Activated T-cell treated with anti-CD3 and anti-CD28 coated beads, Interleukin-2, amount 50 U/mL, for 4 hours (primary cell): ENCODE measurements at regions not wholly inside any gene's neighbourhood (a gene's known extent, or its start where the extent isn't known, plus 50 kb on each side); places are given as distances from the start of the nearest gene placed in this dataset.

Experiments used
- ATAC-seq, 2 donors: fragments of 200-7000 bp; cut with Tn5 transposase; one replicate each; pipeline ENCODE4 v1.10.0; 2021
- DNase-seq: peaks from one replicate; pipeline ENCODE4 v3.0.0-alpha.2; 2020
- H3K27me3 Mint-ChIP-seq: one replicate; pipeline ENCODE4 v1.8.0; 2021; ENCODE audit warnings: low read depth, mixed read lengths
- H3K36me3 Mint-ChIP-seq: one replicate; pipeline ENCODE4 v1.8.0; 2022; ENCODE audit warnings: mixed read lengths; ENCODE audit not compliant: insufficient read depth
- H3K4me1 Mint-ChIP-seq: one replicate; pipeline ENCODE4 v1.8.0; 2021; ENCODE audit warnings: low read depth, mixed read lengths
- H3K4me3 Mint-ChIP-seq: one replicate; pipeline ENCODE4 v1.8.0; 2021; ENCODE audit warnings: mild to moderate bottlenecking, moderate library complexity, mixed read lengths
- H3K9me3 Mint-ChIP-seq: one replicate; pipeline ENCODE4 v1.8.0; 2021; ENCODE audit warnings: mixed read lengths

- H3K36me3 Mint-ChIP-seq, result no peaks in the 10 kb centered on the region
- no peak overlapping the region for H3K4me3 Mint-ChIP-seq
- no peak for ATAC-seq
- no peaks in the 10 kb centered on the region for H3K4me1 Mint-ChIP-seq
- DNase-seq, result no peak
- peaks cover 9% of the 10 kb centered on the region for H3K27me3 Mint-ChIP-seq
- H3K9me3 Mint-ChIP-seq, result no peaks in the 10 kb centered on the region
These were observed 186.2 kb downstream of the SNAPC1 start for GRCh38 chr14:61948376-61948775.

DNA sequence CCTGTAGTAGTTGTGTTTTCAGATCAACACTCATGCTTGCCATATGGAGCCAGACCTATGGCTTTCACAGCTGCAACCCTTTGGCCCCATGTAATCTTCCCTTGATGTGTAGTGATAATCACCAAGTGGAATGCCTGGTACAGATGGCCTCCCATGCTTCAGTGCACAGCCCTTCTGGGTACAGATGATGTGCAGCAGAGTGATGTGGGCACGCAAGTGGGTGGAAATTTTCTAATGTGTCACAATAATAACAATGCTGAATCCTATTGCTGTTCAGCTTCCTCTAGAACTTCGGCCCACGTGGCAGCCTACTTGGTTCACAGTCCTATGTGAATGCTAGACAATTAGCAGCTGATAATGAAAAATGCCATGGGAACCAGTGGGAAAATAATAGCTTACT, 188.1 kb downstream of the SNAPC1 start:
- Mint-ChIP-seq H3K9me3 (no peaks in the 10 kb centered on the region), H3K4me3 (no peak overlapping the region), H3K27me3 (peaks cover 10% of the 10 kb centered on the region), H3K4me1 (no peaks in the 10 kb centered on the region), H3K36me3 (no peaks in the 10 kb centered on the region)
- no peak for DNase-seq
- ATAC-seq, result no peak

GRCh38 chr14:61953602-61954001, 191.4 kb downstream of the SNAPC1 start:
- ATAC-seq, result no peak
- H3K9me3 Mint-ChIP-seq, result peaks cover 6% of the 10 kb centered on the region
- H3K4me1 Mint-ChIP-seq, result no peaks in the 10 kb centered on the region
- DNase-seq, result no peak
- no peak overlapping the region for H3K4me3 Mint-ChIP-seq
- peaks cover 10% of the 10 kb centered on the region for H3K27me3 Mint-ChIP-seq
- H3K36me3 Mint-ChIP-seq, result no peaks in the 10 kb centered on the region

- DNase-seq, result no peak
- Mint-ChIP-seq H3K27me3 (peaks cover 12% of the 10 kb centered on the region), H3K4me3 (no peak overlapping the region), H3K36me3 (no peaks in the 10 kb centered on the region), H3K9me3 (peaks cover 6% of the 10 kb centered on the region), H3K4me1 (no peaks in the 10 kb centered on the region)
- no peak for ATAC-seq
These were observed 192.1 kb downstream of the SNAPC1 start for GRCh38 chr14:61954306-61954705.

GRCh38 chr14:61956517-61956916, 194.3 kb downstream of the SNAPC1 start:
- no peak for ATAC-seq
- DNase-seq, result no peak
- Mint-ChIP-seq H3K36me3 (no peaks in the 10 kb centered on the region), H3K4me1 (no peaks in the 10 kb centered on the region), H3K9me3 (peaks cover 6% of the 10 kb centered on the region), H3K4me3 (no peak overlapping the region), H3K27me3 (peaks cover 21% of the 10 kb centered on the region)

- Mint-ChIP-seq H3K4me3 (no peak overlapping the region), H3K27me3 (peaks cover 23% of the 10 kb centered on the region), H3K4me1 (no peaks in the 10 kb centered on the region), H3K9me3 (peaks cover 6% of the 10 kb centered on the region), H3K36me3 (no peaks in the 10 kb centered on the region)
- ATAC-seq (no peak), DNase-seq (no peak)
These were observed 197.1 kb downstream of the SNAPC1 start for GRCh38 chr14:61959348-61959747.

- Mint-ChIP-seq H3K27me3 (peaks cover 34% of the 10 kb centered on the region), H3K36me3 (no peaks in the 10 kb centered on the region), H3K9me3 (peaks cover 3% of the 10 kb centered on the region), H3K4me3 (no peak overlapping the region), H3K4me1 (no peaks in the 10 kb centered on the region)
- DNase-seq (no peak), ATAC-seq (no peak)
These were observed 199.1 kb downstream of the SNAPC1 start for GRCh38 chr14:61961369-61961768.

DNA sequence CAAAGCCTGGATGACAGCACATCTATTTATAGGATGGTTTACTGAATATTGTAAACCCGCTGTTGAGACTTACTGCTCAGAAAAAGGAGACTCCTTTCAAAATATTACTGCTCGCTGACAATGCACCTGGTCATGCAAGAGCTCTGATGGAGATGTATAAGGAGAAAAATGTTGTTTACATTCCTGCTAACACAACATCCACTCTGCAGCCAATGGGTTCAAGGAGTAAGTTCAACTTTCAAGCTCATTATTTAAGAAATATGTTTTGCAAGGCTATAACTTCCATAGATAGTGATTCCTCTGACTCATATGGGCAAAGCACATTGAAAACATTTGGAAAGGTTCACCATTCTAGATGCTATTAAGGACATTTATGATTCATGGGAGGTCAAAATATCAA, 201.7 kb downstream of the SNAPC1 start:
- no peaks in the 10 kb centered on the region for H3K36me3 Mint-ChIP-seq
- no peak for ATAC-seq
- H3K4me3 Mint-ChIP-seq, result no peak overlapping the region
- no peaks in the 10 kb centered on the region for H3K9me3 Mint-ChIP-seq
- peaks cover 40% of the 10 kb centered on the region for H3K27me3 Mint-ChIP-seq
- no peak for DNase-seq
- H3K4me1 Mint-ChIP-seq, result no peaks in the 10 kb centered on the region

DNA sequence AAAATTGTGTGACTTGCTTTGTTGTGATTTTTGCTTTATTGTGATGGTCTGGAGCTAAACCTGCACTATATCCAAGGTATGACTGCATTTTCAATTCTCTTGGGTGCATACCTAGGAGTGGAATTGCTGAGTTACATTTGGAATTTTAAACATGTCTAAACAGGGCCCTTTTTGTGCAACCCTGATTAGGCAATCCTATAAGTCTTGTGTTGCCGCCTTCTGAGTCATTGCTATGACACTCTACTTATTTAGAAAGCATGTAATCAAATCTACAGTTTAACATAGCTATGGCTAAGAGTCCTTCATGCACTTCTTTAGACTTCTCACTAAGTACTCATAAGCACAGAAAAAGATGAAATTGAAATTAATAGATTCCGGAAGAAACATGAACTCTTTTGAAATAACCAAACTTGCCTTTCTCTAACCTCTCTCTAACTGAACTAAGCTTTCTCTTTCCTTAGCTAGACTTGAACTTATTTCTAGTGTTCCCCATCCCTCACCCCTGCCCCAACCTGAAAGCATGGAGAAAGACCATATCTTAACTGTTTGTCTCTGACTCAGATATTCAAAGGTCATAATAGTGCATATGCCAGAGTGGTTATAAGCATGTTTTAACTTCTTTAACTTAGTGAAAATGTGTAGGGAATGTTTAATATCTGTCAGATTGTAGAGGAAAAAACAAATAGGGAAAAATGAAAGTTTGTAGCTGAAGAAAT, 203.0 kb downstream of the SNAPC1 start:
- Mint-ChIP-seq H3K4me1 (no peaks in the 10 kb centered on the region), H3K9me3 (no peaks in the 10 kb centered on the region), H3K36me3 (no peaks in the 10 kb centered on the region), H3K4me3 (no peak overlapping the region), H3K27me3 (peaks cover 38% of the 10 kb centered on the region)
- DNase-seq, result no peak
- ATAC-seq, result no peak

GRCh38 chr14:61968207-61968606, 206.0 kb downstream of the SNAPC1 start:
- no peaks in the 10 kb centered on the region for H3K4me1 Mint-ChIP-seq

DNA sequence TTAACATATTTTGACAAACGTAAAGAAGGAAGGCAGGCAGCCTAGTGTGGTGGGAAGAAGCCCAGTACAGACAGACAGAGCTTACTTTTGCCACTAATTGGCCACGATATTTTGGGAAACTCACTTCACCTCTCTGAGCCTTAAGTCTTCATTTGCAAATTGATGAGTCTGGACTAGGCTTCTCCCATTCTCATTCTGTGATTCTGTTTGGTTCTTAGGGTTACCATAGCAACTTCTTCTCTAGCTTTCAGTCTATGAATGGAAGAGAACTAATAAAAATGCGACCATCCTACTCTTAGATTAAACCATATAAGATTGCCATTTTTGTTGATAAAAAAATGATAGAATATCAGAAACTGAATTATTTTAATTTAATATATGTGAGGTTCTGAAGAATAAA, 210.5 kb downstream of the SNAPC1 start:
- peaks cover 9% of the 10 kb centered on the region for H3K9me3 Mint-ChIP-seq
- no peak overlapping the region for H3K4me3 Mint-ChIP-seq
- H3K27me3 Mint-ChIP-seq, result peaks cover 16% of the 10 kb centered on the region
- no peak for ATAC-seq
- H3K36me3 Mint-ChIP-seq, result no peaks in the 10 kb centered on the region
- no peaks in the 10 kb centered on the region for H3K4me1 Mint-ChIP-seq
- DNase-seq, result no peak

More at GRCh38 chr14:61968207-61968606, 206.0 kb downstream of the SNAPC1 start:
- Mint-ChIP-seq H3K9me3 (no peaks in the 10 kb centered on the region), H3K36me3 (no peaks in the 10 kb centered on the region), H3K4me3 (no peak overlapping the region), H3K27me3 (peaks cover 26% of the 10 kb centered on the region)
- ATAC-seq, result no peak
- DNase-seq, result no peak

- Mint-ChIP-seq H3K36me3 (no peaks in the 10 kb centered on the region), H3K4me3 (no peak overlapping the region), H3K4me1 (no peaks in the 10 kb centered on the region), H3K27me3 (peaks cover 12% of the 10 kb centered on the region), H3K9me3 (peaks cover 9% of the 10 kb centered on the region)
- ATAC-seq (no peak), DNase-seq (no peak)
These were observed 211.8 kb downstream of the SNAPC1 start for GRCh38 chr14:61973981-61974380.

DNA sequence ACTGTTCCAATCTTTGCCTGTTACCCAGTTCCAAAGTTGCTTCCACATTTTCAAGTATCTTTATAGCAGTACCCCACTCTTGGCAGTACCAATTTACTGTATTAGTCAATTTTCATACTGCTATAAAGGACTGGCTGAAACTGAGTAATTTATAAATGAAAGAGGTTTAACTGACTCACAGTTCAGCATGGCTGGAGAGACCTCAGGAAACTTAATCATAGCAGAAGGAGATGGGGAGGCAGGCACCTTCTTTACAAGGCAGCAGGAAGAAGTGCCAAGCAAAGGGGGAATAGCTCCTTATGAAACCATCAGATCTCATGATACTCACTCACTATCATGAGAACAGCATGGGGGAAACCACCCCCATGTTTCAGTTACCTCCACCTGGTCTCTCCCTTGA, 215.0 kb downstream of the SNAPC1 start:
- DNase-seq (no peak), ATAC-seq (no peak)
- Mint-ChIP-seq H3K27me3 (peaks cover 10% of the 10 kb centered on the region), H3K4me1 (no peaks in the 10 kb centered on the region), H3K36me3 (no peaks in the 10 kb centered on the region), H3K9me3 (peaks cover 9% of the 10 kb centered on the region), H3K4me3 (no peak overlapping the region)

DNA sequence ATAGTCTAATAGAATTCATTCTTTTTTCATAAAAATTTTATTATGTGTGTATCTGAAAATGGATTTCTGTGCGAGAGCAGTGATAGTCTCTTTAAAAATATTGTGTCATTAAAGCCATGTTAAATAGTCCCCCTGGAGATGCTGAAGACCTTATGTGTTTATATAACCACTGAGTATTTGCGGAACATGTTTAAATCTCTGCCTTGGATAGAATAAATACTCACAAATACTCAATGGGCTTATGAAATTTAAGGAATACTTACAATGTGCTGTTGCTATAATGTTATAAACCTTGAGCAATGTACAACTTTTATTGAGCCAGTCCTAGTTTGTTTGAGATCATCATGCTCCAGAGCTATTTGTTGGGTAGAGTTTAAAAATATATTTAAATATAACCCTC, 226.0 kb downstream of the SNAPC1 start:
- Mint-ChIP-seq H3K4me1 (no peaks in the 10 kb centered on the region), H3K27me3 (no peaks in the 10 kb centered on the region), H3K9me3 (no peaks in the 10 kb centered on the region), H3K36me3 (no peaks in the 10 kb centered on the region), H3K4me3 (no peak overlapping the region)
- no peak for ATAC-seq
- DNase-seq, result no peak

DNA sequence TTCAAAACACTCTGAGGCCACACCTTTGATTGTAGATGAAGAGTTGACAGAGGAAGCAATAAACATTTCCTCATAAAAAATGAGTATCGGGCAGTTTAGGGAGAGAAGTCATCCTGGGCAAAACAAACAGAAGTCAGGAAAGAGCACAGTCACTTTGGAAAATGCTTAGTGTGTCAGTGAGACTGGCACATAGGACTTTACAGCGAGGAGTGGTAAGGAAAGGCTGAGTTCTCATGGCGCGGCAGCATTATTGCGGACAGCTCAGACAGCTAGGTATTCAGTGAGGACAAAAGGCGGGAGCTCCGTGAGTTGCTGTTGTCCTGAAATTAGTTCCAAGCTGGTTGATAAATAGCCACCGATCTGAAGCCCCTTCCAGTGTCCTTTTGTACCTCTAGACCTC, 229.9 kb downstream of the SNAPC1 start:
- ATAC-seq (no peak), DNase-seq (no peak)
- Mint-ChIP-seq H3K4me3 (no peak overlapping the region), H3K27me3 (no peaks in the 10 kb centered on the region), H3K9me3 (no peaks in the 10 kb centered on the region), H3K4me1 (no peaks in the 10 kb centered on the region), H3K36me3 (no peaks in the 10 kb centered on the region)

DNA sequence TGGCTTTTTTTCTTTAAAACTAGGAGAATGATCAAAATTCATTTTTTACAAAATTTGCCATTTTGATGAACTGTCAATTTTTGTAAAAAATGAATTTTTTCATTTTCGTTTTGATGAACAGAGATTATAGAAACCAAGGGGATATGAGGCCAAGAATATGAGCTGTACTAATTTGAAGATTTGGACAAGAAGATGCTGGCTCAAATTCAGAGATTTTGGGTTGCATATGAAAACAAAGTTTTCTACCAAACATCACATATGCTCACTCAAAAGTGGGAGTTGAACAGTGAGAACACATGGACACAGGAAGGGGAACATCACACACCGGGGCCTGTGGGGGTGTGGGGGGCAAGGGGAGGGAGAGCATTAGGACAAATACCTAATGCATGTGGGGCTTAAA, 230.7 kb downstream of the SNAPC1 start:
- H3K27me3 Mint-ChIP-seq, result no peaks in the 10 kb centered on the region
- DNase-seq, result no peak
- no peak overlapping the region for H3K4me3 Mint-ChIP-seq
- no peak for ATAC-seq
- H3K36me3 Mint-ChIP-seq, result no peaks in the 10 kb centered on the region
- no peaks in the 10 kb centered on the region for H3K9me3 Mint-ChIP-seq
- no peaks in the 10 kb centered on the region for H3K4me1 Mint-ChIP-seq
